Suprapubic skin (tissue), 4 donors: ENCODE measurements at regions not wholly inside any gene's neighbourhood (a gene's known extent, or its start where the extent isn't known, plus 50 kb on each side); places are given as distances from the start of the nearest gene placed in this dataset.

Source experiments
- CTCF ChIP-seq, 2 donors: fragments of 200-600 bp in 1 of 2; fragments of 450-650 bp in 1 of 2; sonication (generic) in 1 of 2; IDR thresholded peaks; one replicate each; pipeline ENCODE4 v1.5.1; 2016 to 2019; ENCODE audit warnings: antibody characterized with exemption in 2 of 2, mild to moderate bottlenecking in 1 of 2, moderate library complexity in 1 of 2
- EP300 ChIP-seq: sonication (generic); formaldehyde crosslinking; IDR thresholded peaks from one replicate; pipeline ENCODE4 v1.6.1; 2017; ENCODE audit warnings: antibody characterized with exemption
- POLR2A ChIP-seq, 2 donors: fragments of 450-650 bp; IDR thresholded peaks; one replicate each; pipeline ENCODE4 v1.6.1; 2017; ENCODE audit warnings: antibody characterized with exemption in 2 of 2, mild to moderate bottlenecking in 2 of 2, moderate library complexity in 2 of 2
- POLR2AphosphoS5 ChIP-seq, 3 donors: sonication (generic); formaldehyde crosslinking; IDR thresholded peaks; one replicate each; pipeline ENCODE4 v1.6.1; 2017; ENCODE audit warnings: antibody characterized with exemption in 3 of 3

DNA sequence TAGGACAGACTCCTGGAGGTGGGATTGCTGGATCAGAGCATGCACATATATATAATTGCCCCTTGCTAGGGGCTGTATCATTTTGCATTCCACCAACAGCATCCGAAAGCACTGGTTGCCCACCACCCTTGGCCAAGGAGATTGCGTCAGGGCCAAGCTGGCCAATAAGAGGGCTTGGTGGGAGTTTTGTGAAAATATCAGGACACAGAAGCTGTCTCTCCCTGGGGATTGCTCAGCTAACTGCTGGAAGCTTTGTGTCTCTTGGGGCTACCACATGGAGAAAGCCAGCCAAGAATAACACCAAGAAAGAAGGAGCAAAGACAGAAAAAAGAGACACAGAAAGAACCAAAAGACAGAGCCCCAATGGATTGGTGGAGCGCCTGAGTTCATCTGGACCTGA lies 90.6 kb upstream of the RALGAPA2 start:
- no peak for TF ChIP-seq POLR2A (IDR thresholded peaks at IDR 0.05)
- TF ChIP-seq CTCF (IDR thresholded peaks at IDR 0.05): no peak
- no peak for TF ChIP-seq POLR2AphosphoS5 (IDR thresholded peaks at IDR 0.05)
- no peak for TF ChIP-seq EP300
